Sciatic nerve (tissue), 2 donors: ENCODE measurements at regions not wholly inside any gene's neighbourhood (a gene's known extent, or its start where the extent isn't known, plus 50 kb on each side); places are given as distances from the start of the nearest gene placed in this dataset.
"Not testable (repeated sequence)": the region's sequence is repeated elsewhere in the genome, so short reads cannot be mapped to it uniquely, and the experiment has no call there.

Experiments
- ATAC-seq: fragments of 200-7000 bp; cut with Tn5 transposase; one replicate; pipeline ENCODE4 v1.9.1; 2020; ENCODE audit warnings: mild to moderate bottlenecking, moderate library complexity
- DNase-seq: peaks from one replicate; pipeline ENCODE4 v3.0.0-alpha.2; 2020; ENCODE audit warnings: low spot score
- intact Hi-C: fragments of 100-400 bp; cut with DNase I; formaldehyde crosslinking; loops from one replicate; pipeline ENCODE4 v1.14.2; 2022
- donor health status: DM: no; HTN: no; CAD: no.
- donor health status: DM: no; HTN: no; CAD: no.

DNA sequence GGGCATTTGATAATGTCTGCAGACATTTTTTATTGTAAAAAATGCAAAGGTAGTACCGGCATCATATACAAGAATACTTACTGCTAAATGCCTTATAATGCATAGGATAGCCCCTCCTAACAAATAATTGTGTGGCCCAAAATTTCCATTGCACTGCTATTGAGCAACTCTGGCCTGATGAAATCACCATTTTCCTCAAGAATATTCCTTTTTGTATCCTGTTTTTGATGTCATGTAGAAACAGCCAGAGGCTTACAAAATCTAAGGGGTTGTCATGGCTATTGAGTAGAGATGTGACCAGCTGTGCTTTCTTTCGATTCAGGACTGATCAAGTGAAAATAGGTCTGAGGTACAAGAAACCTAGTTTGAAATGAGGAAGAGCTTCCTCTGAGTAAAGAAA, 854.3 kb downstream of the KCNA4 start:
- ATAC-seq (no peak), DNase-seq (no peak)
- intact Hi-C loops = no loop called here

DNA sequence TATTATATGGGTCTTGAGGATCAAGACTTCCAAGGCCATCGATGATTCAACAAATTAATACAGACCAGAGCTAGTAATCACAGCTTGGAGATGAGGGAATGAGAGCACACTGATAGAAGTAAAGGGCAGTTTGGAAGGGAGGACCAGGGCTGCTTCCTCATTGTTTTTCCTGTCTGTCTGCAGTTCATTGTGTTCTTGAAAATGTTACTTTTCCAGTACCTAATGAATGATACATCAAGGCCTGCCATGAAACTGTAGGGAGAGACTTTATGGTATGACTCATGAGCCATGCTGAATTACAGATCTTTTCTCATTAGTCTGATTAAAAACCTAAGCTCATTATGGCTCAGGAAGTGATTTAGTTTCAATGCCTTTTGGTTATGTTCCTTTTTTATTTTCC, 855.6 kb downstream of the KCNA4 start:
- no peak for DNase-seq
- intact Hi-C loops = no loop called here
- no peak for ATAC-seq

DNA sequence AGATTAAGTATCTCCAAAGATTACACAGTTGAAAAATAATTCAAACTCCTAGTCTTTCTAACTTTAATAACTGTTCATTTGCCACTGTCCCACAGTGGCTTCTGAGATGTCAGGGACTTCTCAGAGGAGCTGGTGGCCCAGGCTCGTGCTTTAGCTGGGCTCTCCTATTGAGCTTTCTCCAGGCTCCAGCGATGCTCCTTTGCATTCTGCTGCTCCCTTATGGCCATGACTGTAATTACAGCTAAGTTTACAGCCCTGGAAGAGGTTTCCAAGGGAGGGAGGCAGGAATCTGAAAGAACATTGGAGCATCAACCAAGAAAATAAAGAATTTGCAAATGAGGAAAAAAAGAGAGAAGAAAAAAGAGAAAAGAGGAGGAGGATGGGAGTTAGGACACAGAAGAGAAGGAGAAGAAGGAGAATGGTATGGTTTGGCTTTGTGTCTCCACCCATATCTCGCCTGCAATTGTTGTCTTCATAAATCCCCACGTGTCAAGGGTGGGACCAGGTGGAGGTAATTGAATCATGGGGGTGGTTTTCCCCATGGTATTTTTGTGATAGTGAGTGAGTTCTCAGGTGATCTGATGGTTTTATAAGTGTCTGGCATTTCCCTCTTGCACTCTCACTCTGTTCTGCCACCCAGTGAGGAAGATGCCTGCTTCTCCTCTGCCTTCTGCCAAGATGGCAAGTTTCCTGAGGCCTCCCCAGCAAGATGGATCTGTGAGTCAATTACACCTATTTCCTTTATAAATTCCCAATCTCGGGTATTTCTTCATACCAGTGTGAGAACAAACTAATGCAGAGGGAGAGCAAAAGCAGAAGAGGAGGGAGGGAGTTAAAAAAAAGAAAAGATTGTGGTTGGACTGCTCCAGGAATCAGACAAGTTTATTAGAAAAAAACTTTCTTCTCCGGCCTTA, 857.0 kb downstream of the KCNA4 start:
- intact Hi-C loops = no loop called here
- ATAC-seq = no peak
- no peak for DNase-seq

DNA sequence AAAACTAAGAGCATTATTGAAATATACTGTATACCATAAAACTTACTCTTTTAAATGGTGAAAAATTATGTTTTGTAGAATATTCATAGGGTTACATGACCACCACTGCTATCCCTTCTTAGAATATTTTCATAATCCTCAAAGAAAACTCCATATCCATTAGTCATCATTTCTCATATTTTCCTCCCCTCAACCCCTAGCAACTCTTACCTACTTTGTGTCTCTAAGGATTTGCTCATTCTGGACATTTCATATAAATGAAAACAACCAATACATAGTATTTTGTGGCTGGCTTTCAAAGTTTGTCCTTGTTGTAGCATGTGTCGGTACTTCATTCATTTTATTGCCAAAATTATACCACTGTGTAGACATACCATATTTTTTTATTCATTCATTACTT, 863.8 kb downstream of the KCNA4 start:
- ATAC-seq (no peak), DNase-seq (no peak)
- intact Hi-C loops = no loop called here

DNA sequence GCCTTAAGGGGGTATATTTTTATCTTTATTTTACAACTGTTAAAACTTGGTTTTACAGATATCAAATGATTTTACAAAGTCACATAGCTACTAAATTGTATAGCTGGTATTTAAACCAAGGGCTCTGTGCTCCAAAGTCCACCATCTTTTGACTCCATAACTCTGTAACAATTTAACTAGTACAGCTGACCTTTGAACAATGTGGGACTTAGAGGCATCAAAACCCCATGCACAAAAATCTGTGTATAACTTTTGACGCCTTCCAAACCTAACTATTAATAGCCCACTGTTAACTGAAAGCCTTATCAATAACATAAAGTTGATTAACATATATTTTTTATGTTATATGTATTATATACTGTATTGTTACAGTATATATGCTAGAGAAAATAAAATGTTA, 874.3 kb downstream of the KCNA4 start:
- ATAC-seq, DNase-seq, intact Hi-C loops: not testable (repeated sequence)

GRCh38 chr11:29135504-29135903, 881.3 kb downstream of the KCNA4 start:
- ATAC-seq = no peak
- DNase-seq = no peak
- intact Hi-C loops = no loop called here

DNA sequence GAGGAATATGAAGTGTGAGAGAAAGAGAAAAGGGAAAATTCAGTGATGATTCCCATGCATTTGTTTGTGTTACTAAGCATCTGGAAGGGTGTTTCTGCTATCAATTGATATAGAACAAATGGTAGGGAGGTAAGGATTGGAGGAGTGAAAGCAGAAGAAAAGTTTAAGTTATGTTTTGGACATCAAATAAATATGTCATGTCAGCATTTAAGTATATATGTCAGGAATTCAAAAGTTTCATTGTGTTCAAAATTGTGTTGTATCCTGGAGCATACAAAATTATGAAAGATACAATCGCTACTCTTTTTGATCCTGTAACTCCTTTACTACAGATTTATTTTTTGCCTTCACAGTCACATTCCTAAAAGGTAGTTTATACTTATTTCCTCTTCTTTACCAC, 885.8 kb downstream of the KCNA4 start:
- intact Hi-C loops = no loop called here
- DNase-seq = no peak
- no peak for ATAC-seq

- DNase-seq = no peak
- ATAC-seq = no peak
- intact Hi-C loops = no loop called here
Observed at GRCh38 chr11:29129844-29130243, 887.0 kb downstream of the KCNA4 start.

- DNase-seq = no peak
- intact Hi-C loops = no loop called here
- ATAC-seq = no peak
Observed at GRCh38 chr11:29127461-29127860, 889.4 kb downstream of the KCNA4 start.

GRCh38 chr11:29125606-29126005, 891.2 kb downstream of the KCNA4 start:
- DNase-seq = no peak
- no peak for ATAC-seq
- intact Hi-C loops = no loop called here

DNA sequence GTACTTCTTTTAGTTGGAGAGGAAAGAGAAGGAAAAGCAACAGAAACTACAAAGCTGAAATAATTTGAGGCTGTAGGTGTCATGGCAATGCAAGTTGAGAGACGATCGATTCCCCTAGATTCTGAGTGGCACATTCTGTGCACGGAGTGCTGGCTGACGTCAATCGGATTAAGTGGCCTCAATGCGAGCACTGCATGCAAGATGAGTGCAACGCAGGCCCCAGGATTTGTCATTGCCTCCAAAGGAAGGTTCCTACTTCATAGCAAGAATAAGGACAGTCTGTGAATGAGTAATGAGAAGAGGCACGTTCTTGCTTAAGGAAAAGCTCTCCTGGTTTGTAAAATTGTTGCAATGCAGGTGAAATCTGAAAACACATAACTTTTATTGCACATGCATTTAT, 892.4 kb downstream of the KCNA4 start:
- DNase-seq = no peak
- no peak for ATAC-seq
- intact Hi-C loops = no loop called here

DNA sequence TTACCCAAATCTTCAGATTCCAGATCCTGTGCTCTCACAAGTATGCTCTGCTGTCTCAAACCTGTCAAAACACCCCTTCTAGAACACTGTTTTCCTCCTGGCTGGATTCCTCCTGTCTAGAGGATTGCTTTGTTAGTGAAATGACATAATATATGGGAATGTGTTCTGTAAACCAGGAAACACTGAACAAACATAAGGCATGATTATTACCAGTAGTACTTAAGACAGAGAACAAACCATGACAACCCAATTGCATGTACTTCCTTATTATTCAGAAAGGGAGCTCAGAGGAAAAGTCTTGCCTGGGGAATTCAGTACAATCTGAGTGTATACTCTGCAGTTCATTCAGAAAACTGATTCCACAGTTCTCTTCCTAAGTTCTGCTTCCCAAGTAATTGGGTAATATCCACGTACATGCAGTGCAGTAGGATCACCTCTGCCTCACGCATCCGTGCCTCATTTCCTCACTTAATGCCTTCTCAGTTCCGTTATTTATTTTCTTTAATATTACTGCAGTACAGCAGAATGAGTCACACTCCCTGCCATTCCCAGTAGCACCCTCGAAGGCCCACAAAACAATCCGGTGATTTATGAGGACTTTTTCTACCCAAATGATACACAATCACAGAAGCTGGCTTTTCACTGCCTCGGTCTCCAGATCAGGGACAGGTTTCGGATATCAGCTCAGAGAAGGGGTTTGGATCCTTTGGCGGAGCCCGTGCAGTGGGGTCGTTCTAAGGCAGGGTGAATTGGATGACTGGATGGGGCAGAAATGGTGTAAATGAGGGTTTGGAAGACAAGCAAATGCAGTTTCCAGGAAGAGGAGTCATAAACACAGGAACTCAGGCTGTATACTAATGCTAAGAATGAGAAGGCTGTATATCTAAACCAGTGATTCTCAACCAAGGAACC, 896.9 kb downstream of the KCNA4 start:
- no peak for DNase-seq
- intact Hi-C loops = no loop called here
- ATAC-seq = no peak

- no peak for ATAC-seq
- DNase-seq = no peak
- intact Hi-C loops = no loop called here
Observed at GRCh38 chr11:29119116-29119515, 897.7 kb downstream of the KCNA4 start.

DNA sequence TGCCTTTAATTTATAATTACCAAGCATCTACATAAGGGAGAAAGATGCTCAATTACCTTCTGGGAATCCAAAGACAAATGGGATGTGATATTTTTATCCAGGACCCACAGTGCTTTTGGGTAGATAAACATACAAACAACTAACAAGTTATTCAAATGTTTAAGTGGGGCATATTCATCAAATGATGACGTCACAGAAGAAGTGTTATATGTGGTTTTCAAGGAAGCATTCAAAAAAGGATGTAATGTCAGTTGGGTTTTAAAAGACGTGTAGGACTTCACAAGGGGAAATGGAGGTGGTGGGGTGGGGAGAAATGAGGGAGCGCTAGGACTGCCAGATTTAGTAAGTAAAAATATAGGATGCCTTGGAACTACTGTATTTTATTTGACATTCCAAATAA, 915.9 kb downstream of the KCNA4 start:
- DNase-seq (no peak), ATAC-seq (no peak)
- intact Hi-C loops = no loop called here

DNA sequence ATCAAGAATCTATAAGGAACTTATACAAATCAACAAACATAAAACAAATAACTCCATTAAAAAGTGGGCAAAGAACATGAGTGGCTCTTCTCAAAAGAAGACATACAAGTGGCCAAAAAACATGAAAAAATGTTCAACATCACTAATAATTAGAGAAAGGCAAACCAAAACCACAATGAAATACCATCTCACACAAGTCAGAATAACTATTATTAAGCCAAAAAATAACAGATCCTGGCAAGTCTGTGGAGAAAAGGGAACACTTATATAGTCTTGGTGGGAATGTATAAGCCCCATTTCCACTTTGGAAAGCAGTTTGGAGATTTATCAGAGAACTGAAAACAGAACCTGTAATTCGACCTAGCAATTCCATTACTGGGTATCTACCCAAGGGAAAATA, 921.0 kb downstream of the KCNA4 start:
- no peak for ATAC-seq
- intact Hi-C loops = loop anchor here (10.0 kb wide), 1 partner anchor 1351 kb away; no protein-coding TSS in a partner anchor
- no peak for DNase-seq

DNA sequence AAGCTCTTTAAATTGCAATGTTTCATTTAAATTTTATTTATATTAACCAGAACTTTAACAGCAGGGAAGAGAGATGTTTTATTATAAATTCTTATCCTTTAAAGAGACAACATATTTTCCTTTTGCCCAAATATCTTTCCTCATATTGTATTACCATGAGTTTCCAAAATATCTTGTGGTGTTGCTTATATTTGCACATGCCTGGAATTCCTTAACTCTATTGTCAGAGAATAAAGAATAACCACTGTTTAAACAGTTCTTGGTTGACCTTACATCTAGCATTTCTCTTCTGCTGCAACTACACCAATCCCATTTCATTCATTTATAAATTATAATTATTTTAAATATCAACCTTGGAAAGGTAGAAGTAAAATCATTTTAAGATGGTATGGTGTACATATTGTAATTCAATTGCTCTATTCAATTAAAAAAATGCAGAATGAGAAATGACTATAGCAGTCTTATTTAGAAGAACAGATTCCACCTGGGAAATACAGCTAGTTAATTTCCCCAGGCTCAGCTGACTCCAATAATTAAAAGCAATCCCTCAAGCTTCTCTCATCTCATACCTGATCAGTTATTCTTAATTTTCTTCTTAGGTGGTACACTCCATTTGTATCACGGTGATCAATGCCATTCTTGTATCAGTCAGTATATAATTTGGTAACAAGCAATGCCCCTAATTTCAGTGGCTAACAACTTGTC, 923.3 kb downstream of the KCNA4 start:
- ATAC-seq (no peak), DNase-seq (no peak)
- intact Hi-C loops = loop anchor here (10.0 kb wide), 1 partner anchor 1349 kb away; no protein-coding TSS in a partner anchor

- no peak for DNase-seq
- intact Hi-C loops = no loop called here
- no peak for ATAC-seq
Observed at GRCh38 chr11:29087200-29087812, 929.5 kb downstream of the KCNA4 start.

DNA sequence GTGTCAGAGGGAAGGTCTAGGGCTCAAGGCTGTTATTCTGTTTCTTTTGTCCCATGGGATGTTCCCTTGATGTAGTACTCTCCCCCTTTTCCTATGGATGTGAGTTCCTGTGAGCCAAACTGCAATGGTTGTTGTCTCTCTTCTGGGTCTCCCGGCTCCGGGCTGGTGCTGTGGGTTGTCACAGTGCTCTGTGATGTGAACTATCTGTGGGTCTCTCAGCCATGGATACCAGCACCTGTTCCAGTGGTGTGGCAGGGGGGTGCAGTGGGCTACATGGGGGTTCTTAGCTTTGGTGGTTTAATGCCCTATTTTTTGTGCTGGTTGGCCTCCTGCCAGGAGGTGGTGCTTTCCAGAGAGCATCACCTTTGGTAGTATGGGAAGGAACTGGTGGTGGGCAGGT, 941.1 kb downstream of the KCNA4 start:
- intact Hi-C loops = no loop called here
- DNase-seq (no peak), ATAC-seq (no peak)
